ENCODE measurements at regions not wholly inside any gene's neighbourhood (a gene's known extent, or its start where the extent isn't known, plus 50 kb on each side); places are given as distances from the start of the nearest gene placed in this dataset.

DNA sequence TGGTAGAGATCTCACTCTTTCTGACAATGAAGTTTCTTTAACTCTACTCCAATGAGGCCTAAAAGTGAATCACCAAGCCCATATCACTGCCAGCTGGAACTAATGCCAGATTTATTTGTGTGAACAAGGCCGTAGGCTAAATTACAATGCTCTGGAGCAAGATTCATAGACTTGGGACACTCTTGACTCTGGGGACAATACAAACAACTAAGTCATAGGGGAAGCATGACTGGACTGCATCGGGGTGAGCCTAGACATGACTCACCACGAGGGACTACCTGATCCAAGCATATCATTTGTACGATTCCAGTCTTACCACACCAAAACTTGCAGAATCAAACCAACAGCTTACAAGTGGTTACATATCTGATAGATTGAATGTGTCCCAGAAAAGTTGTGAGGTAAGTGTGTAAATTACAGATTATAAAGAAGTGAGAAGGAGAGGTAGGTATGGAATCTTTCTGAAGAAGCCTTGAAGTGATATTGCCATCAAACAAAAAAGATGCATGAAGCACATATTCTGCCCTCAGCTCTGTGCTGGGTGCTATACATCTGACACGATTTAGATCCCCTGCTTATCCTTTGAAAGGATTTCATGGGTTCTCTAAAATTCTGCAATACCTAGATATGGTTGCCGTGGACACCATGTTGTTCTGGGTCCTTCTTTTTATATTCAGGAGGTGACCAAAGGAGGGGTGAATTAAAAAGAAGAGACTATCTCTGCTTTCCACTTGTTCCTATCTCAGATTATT lies 199.3 kb upstream of the PDE4D start:
- WGBS, 2 donors, result 71 to 94% methylated on average over 6 of the region's 6 CpGs
- no peaks in the 10 kb centered on the region for H3K27me3 ChIP-seq (ENCODE audit: control insufficient read depth in 3 of 3, insufficient read depth in 3 of 3, low read length in 2 of 3)
- ATAC-seq (ENCODE audit: insufficient read depth, low FRiP score), result no peak
- DNase-seq, result no peak
- H3K27ac ChIP-seq (ENCODE audit: low read depth in 1 of 2, low read length in 1 of 2), result no peak overlapping the region
- H3K9me3 ChIP-seq (ENCODE audit: control insufficient read depth in 4 of 4, insufficient read depth in 3 of 4, low read length in 3 of 4), result no peaks in the 10 kb centered on the region
- TF ChIP-seq, protein P1, sequence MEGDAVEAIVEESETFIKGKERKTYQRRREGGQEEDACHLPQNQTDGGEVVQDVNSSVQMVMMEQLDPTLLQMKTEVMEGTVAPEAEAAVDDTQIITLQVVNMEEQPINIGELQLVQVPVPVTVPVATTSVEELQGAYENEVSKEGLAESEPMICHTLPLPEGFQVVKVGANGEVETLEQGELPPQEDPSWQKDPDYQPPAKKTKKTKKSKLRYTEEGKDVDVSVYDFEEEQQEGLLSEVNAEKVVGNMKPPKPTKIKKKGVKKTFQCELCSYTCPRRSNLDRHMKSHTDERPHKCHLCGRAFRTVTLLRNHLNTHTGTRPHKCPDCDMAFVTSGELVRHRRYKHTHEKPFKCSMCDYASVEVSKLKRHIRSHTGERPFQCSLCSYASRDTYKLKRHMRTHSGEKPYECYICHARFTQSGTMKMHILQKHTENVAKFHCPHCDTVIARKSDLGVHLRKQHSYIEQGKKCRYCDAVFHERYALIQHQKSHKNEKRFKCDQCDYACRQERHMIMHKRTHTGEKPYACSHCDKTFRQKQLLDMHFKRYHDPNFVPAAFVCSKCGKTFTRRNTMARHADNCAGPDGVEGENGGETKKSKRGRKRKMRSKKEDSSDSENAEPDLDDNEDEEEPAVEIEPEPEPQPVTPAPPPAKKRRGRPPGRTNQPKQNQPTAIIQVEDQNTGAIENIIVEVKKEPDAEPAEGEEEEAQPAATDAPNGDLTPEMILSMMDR (IDR thresholded peaks at IDR 0.05; ENCODE audit: control extremely low read depth, extremely low read depth), result no peak
- H3K4me1 ChIP-seq (ENCODE audit: control insufficient read depth in 5 of 5, insufficient read depth in 5 of 5, low read length in 5 of 5), result no peaks in the 10 kb centered on the region
- no peaks in the 10 kb centered on the region for H3K36me3 ChIP-seq (ENCODE audit: control insufficient read depth in 4 of 4, insufficient read depth in 4 of 4, low read length in 4 of 4)
- H3K4me3 ChIP-seq, result no peak overlapping the region
- no peak overlapping the region for H3K9ac ChIP-seq (ENCODE audit: insufficient read depth in 1 of 2, low read length in 2 of 2)

DNA sequence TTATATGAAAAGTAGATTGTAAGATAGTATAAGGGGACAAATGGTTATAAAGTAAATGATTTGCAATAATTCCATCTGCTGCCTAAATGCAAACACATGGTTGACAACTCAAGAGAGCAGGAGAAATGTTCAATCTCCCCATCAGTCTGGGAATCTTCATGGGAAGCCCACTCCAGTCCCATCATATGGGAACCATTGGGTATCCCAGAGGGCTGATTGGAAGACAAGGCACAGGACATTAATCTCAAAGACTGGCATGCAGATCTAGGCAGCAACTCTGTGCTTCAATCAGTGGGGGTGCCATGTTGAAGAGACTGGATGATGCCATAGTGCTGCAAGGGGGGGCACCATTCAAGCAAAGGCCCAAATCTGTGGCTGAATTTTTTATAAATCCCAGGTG lies 193.1 kb upstream of the PDE4D start:
- H3K4me3 ChIP-seq, result no peak overlapping the region
- no peak for ATAC-seq (ENCODE audit: insufficient read depth, low FRiP score)
- H3K27ac ChIP-seq (ENCODE audit: low read depth in 1 of 2, low read length in 1 of 2), result no peak overlapping the region
- no peaks in the 10 kb centered on the region for H3K36me3 ChIP-seq (ENCODE audit: control insufficient read depth in 4 of 4, insufficient read depth in 4 of 4, low read length in 4 of 4)
- peaks cover 0 to 3% (median under 1%) of the 10 kb centered on the region in 4 donors for H3K9me3 ChIP-seq (ENCODE audit: control insufficient read depth in 4 of 4, insufficient read depth in 3 of 4, low read length in 3 of 4)
- TF ChIP-seq, protein P1 (IDR thresholded peaks at IDR 0.05; ENCODE audit: control extremely low read depth, extremely low read depth), result no peak
- no peaks in the 10 kb centered on the region for H3K27me3 ChIP-seq (ENCODE audit: control insufficient read depth in 3 of 3, insufficient read depth in 3 of 3, low read length in 2 of 3)
- H3K4me1 ChIP-seq (ENCODE audit: control insufficient read depth in 5 of 5, insufficient read depth in 5 of 5, low read length in 5 of 5), result no peaks in the 10 kb centered on the region
- DNase-seq, result no peak
- H3K9ac ChIP-seq (ENCODE audit: insufficient read depth in 1 of 2, low read length in 2 of 2), result no peak overlapping the region

DNA sequence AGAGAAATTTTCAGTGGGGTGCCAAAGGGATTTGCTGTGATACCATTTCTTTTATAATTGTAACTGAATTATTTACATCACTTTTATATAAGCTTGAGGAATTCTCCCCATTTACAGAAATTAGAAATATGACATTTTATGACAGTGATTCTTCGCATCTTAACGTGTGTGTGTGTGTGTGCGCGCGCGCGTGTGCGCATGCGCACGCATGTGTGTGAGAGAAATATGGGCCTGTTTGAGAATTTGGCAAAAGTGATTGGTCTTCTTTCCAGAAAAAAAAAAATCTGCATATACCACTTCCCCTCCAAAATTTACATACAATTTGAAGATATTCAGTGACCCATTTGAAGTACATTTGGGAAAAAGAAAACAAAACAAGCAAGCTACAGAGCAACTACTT lies 190.7 kb upstream of the PDE4D start:
- H3K27me3 ChIP-seq (ENCODE audit: control insufficient read depth in 3 of 3, insufficient read depth in 3 of 3, low read length in 2 of 3), result no peaks in the 10 kb centered on the region
- no peaks in the 10 kb centered on the region for H3K4me1 ChIP-seq (ENCODE audit: control insufficient read depth in 5 of 5, insufficient read depth in 5 of 5, low read length in 5 of 5)
- TF ChIP-seq, protein P1 (IDR thresholded peaks at IDR 0.05; ENCODE audit: control extremely low read depth, extremely low read depth), result no peak
- no peak overlapping the region for H3K9ac ChIP-seq (ENCODE audit: insufficient read depth in 1 of 2, low read length in 2 of 2)
- peaks cover 0 to 5% (median 2%) of the 10 kb centered on the region in 4 donors for H3K9me3 ChIP-seq (ENCODE audit: control insufficient read depth in 4 of 4, insufficient read depth in 3 of 4, low read length in 3 of 4)
- DNase-seq, result no peak
- 92 to 99% methylated on average over 10 of the region's 10 CpGs for WGBS, 2 donors
- no peaks in the 10 kb centered on the region for H3K36me3 ChIP-seq (ENCODE audit: control insufficient read depth in 4 of 4, insufficient read depth in 4 of 4, low read length in 4 of 4)
- ATAC-seq (ENCODE audit: insufficient read depth, low FRiP score), result no peak
- H3K4me3 ChIP-seq, result no peak overlapping the region
- H3K27ac ChIP-seq (ENCODE audit: low read depth in 1 of 2, low read length in 1 of 2), result no peak overlapping the region

DNA sequence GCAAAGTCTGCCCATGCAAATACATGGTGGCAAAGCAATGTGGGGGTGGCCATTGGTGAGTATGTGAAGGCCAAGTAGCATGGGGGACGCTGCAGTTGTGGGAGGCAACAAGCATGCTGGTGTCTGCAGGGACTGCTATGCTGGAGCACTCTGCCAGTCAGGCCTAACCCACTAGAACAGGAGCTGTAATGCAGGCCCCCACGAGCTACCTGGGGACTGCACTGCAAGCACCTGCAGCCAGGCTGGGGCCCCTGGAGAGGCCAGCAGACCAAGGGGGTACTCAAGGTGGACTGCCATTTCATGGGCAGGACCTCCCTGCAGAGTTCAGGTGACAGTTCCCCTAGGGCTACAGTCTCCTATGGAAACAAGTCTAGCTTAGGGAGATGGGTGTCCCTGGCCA lies 183.8 kb upstream of the PDE4D start:
- Histone ChIP-seq H3K27ac (ENCODE audit: low read depth in 1 of 2, low read length in 1 of 2) (no peak overlapping the region), H3K36me3 (ENCODE audit: control insufficient read depth in 4 of 4, insufficient read depth in 4 of 4, low read length in 4 of 4) (no peaks in the 10 kb centered on the region), H3K9ac (ENCODE audit: insufficient read depth in 1 of 2, low read length in 2 of 2) (no peak overlapping the region), H3K4me1 (ENCODE audit: control insufficient read depth in 5 of 5, insufficient read depth in 5 of 5, low read length in 5 of 5) (no peaks in the 10 kb centered on the region), H3K4me3 (no peak overlapping the region), H3K9me3 (ENCODE audit: control insufficient read depth in 4 of 4, insufficient read depth in 3 of 4, low read length in 3 of 4) (peaks cover 0 to 11% (median 4%) of the 10 kb centered on the region in 4 donors), H3K27me3 (ENCODE audit: control insufficient read depth in 3 of 3, insufficient read depth in 3 of 3, low read length in 2 of 3) (no peaks in the 10 kb centered on the region)
- TF ChIP-seq, protein P1 (IDR thresholded peaks at IDR 0.05; ENCODE audit: control extremely low read depth, extremely low read depth), result no peak
- ATAC-seq (ENCODE audit: insufficient read depth, low FRiP score) (no peak), DNase-seq (no peak)
- WGBS, 2 donors, result 75 to 90% methylated on average over 2 of the region's 2 CpGs

All from lung (tissue), 11 donors.